M059J (cell line): ENCODE measurements at regions not wholly inside any gene's neighbourhood (a gene's known extent, or its start where the extent isn't known, plus 50 kb on each side); places are given as distances from the start of the nearest gene placed in this dataset.
"Not testable (repeated sequence)": the region's sequence is repeated elsewhere in the genome, so short reads cannot be mapped to it uniquely, and the experiment has no call there.

ENCODE experiments used
- DNase-seq: peaks from one replicate; pipeline ENCODE4 v3.0.0-alpha.2; 2012; ENCODE audit warnings: low read depth

DNA sequence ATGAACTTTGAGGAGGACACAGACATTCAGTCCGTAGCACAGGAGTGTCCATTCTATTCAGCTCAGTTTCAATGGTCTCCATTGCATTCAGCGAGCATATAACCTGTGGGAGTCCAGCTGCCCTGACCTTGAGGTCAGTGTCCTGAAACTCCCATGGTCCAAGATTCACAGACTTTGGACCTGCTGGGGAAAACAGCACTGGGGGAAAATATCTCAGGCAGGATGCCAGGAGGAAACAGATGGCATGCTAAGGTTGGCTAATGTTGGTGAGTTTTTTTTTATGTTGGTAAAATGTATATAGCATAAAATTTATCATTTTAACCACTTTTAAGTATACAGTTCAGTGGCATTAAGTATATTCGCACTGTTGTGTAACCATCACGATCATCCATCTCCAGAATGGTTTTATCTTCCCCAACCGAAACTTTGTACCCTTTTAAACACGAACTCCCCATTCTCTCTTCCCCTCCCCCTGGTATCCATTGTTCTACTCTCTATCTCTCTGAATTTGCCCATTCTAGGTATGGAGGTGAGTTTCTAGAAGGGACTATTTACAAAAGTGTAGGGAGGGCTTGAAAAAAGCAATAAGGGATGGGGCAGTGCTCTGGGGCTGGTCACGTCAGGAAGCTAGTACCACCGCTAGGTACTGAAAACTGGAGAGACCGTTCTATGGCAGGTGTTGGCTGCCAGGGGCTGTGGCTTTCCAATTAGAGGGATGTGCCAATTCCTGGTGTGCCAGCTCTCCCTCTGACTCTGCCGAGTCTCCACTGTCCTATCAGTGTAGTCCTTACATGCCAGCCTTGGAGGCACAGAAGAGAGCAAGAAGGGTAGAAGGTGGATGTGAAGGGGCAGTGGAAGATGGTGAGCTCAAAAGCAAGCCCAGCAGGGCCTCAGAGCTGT, 85.3 kb downstream of the FOXD2 start:
- DNase-seq, result no peak

DNA sequence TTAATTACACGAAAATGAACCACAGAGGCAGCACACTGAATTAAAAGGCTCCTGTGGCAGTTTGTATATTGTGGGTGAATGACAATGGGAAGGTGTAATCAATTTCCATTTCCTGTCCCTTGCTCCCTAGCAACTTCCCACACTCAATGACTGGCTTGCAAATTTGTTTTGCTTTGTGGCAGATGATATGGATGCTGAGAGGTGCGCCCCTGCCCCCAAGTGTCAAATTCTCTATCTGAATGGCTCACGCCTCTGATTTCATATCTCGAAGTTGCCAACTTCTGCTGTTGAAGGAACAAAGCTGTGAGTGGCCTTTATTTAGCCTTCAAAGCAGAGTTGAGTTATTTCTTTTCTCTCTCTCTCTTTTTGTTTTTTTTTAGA, 86.0 kb downstream of the FOXD2 start:
- DNase-seq, result no peak

DNA sequence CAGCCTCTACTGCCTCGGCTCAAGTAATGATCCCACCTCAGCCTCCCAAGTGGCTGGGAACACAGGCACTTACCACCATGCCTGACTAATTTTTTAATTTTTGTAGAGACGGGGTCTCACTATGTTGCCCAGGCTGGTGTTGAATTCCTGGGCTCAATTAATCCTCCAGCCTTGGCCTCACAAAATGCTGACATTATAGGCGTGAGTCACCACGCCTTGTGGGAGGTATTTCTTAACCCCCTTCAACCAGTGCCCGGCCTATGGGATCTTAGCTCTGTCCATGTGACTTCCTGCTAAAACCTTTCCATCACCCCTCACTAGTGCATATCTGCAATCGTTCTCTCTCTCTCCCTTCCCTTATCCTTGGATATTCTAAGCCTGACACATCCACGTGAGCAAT, 86.4 kb downstream of the FOXD2 start:
- peak; percentile 56 for DNase-seq

DNA sequence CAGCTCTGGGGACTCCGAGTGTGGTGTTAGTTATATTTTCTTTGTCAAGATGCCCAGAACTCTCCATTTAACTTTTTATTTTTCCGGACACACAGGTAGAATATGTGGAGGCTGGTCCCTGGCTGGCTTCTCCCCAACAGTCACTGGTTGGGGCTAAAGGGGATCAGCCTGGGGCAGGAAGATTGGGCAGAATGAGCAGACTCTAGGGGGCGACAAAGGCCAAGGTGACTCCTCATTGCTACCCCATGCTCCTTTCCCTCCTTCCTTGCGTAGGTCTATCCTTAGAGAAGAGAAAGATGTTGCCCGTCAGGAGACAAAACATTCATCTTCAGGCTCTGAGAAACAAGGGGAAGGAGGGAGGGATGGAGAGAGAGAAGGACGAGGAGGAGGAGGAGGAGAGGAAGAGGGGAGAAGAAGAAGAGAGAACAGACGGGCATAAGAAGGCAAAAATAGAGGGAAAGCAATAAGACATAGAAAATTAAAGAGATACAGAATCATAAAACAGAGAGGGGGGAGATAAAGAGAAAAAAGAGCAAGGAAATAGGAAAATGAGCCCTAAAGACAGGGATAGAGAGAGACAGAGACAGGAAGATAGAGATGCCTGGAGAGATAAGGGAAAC, 89.9 kb downstream of the FOXD2 start:
- DNase-seq, result no peak

DNA sequence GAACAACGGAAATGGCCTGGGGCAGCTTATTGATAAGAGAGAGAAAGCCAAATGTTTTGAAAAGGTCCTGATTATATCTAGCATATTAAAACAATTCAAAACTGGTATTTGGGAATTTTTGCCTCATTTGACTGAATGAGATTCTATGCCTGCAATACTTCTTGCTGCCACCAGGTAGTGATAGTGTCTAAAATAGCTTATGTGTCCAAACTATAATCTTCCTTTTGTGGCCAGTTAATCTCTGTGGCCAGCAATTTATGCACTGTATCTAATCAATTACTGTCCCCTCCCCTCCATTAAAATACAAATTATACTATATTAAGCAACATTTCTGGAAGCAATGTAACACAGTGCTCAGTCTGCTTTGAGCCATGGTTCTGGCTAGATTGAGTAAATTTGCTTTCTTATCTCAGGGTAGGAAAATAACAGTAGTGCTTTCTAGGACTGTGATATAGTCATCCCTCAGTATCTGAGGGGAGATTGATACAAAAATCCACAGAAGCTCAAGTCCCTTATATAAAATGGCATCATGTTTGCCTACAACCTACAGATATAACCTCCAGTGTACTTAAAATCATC, 91.8 kb downstream of the FOXD2 start:
- DNase-seq, result no peak

DNA sequence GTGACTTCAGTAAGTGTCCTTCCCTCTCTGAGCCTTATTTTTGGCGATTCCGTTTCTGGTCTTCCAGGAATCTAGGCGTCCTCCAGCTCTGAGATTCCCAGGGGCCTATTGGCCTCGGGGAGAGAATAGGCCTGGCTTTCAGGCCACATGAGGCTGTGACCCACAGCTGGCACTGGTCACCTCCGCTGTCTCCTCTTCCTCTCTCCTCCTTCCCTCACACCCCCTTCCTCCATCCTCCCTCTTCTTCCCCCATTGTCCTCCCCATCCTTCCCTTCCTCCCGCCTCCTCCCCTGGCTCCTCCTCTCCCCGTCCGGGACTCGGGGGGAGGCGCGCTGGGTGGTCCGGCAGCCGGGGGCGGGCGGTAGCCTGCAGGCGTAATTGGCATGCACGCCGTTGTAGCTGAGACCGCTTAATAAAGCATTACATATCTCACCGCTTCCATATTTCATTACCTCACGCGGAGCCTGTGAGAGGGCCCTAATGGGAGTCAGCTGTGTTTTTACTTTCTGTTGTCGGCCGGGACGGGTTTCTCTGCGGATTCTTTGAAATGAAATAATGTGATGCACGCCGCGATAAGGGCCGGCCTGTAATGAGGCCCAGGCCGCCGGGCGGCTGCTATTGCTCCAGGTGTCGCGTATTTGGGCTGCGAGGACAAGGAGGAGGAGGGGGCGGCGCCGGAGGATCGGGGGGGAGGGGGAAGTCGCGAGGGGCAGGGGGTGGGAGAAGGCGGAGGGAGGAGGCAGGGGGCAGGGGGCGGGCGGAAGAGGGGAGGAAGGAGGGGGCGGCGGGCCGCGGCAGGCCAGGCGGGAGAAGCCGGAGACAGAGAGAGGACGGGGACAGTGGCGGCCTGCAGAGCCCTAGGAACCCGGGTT, 95.3 kb downstream of the FOXD2 start:
- DNase-seq, result peak; percentile 59

DNA sequence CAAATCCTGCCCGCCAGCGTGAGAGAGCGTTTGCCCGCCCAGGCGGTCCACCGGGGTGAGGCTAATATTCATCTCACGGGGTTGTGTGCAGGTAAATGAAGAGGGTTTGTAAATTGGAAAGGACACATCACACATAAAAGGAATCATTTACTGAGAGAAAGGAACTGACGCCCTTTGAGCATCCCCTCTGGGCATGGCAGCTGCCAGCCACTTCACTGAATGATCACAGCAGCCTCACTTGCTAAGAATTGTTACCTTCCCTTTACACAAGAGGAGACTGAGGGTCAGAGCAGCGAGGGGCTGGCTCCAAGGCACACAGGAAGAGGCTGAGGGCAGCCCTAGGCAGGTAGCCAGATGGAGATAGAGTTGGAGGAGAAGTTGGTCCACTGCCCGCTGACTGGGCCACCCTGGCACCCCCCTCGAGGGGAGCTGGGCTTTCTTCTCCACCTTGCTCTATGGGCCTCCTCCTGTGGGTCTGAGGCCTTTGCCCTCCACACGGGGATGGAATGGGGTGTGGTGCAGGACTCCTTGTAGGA, 96.0 kb downstream of the FOXD2 start:
- no peak for DNase-seq

DNA sequence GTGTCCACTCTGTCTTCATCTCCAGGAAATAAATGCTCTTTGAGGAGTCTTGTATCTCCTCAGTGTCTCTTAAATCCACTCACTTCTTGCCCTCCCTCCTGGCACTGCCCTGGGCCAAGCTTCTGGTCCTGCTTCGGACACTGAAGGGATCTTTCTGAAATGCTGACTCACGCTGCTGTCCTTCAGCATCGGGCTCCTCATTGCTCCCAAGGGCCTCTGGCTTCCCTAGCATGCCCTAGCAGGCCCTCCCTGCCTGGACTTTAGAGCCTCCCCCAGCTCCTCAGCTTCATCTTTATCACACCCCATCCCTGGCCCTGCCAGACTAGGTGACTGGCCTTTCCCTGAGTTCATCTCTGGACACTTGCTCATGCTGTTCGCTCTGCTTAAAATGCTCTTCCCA, 96.6 kb downstream of the FOXD2 start:
- no peak for DNase-seq

DNA sequence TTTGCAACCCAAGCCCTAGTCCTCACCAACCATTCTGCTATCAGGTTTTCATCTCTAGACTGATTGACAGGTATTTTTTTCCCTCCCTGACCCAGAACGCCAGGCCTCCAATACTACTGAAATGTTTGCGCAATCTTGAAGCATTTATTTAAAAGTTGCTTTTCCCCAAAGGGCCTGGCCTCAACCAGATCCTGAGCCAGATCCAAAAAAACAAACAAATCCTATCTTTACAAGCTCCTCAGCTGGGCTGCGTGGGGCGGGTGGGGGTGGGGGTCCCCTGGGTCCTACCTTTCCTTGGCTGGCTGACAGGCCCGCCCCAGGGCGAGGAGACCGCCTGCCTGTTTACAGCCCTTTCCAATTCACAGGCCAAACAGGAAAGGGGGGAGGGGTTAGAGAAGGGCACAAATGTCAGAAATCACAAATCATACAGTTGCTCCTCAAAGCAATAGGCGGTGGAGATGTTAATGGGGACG, 98.8 kb downstream of the FOXD2 start:
- DNase-seq, result peak; percentile 24

DNA sequence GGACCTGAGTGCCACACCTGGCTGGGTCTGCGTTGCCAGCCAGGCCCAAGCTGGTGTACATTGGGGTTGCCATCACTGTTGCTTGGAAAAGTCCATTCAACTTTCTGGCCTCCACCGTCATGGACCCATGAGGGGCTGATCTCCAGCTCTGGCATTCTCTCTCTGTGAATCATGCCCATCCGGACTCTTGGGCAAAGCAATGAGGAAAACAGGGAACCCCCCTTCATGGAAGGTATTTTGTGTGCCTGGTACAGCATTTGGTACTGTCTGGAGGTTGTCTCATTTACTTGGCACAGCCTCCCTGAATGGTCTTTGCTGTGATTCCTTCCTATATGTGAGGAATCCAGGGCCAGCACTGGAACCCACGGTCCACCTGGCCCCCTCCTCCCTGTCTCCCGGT, 99.4 kb downstream of the FOXD2 start:
- DNase-seq, result peak; percentile 25

DNA sequence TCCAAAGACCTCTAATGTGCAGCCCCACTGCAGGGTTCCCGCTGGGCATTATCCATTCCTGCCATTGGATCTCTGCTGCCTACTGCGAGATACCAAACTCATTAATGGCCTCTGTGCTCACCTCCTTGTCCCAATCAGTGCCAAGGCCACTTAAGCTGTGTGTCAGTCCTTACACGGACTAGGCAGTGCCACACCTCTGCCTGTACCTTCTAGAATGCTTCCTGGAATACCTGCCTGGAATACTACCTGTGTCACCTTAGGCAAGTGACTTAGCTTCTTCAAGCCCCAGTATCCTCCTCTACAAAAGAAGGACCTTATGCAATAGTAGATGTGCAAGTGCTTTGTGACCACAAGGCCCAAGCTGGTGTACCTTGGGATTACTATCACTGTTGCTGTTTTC, 100.1 kb downstream of the FOXD2 start:
- no peak for DNase-seq

DNA sequence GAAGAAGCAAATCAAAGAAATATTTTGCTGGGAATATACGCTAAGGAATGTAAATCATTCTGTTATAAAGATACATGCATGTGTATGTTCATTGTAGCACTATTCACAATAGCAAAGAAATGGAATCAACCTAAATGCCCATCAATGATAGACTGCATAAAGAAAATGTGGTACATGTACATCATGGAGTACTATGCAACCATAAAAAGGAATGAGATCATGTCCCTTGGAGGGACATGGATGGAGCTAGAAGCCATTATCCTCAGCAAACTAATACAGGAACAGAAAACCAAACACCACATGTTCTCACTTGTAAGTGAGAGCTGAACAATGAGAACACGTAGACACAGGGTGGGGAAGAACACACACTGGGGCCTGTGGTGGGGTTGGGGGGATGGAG, 100.7 kb downstream of the FOXD2 start:
- not testable (repeated sequence) for DNase-seq

DNA sequence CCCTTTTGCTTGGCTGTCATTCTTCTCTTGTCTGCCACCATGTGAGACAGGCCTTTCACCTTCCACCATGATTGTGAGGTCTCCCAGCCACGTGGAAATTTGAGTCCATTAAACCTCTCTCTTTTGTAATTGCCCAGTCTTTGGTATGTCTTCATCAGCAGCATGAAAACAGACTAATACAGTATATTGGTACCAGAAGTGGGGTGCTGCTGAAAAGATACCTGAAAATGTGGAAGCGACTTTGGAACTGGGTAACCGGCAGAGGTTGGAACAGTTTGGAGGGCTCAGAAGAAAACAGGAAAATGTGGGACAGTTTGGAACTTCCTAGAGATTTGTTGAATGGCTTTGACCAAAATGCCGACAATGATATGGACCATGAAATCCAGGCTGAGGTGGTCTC, 103.9 kb downstream of the FOXD2 start:
- DNase-seq, result not testable (repeated sequence)

DNA sequence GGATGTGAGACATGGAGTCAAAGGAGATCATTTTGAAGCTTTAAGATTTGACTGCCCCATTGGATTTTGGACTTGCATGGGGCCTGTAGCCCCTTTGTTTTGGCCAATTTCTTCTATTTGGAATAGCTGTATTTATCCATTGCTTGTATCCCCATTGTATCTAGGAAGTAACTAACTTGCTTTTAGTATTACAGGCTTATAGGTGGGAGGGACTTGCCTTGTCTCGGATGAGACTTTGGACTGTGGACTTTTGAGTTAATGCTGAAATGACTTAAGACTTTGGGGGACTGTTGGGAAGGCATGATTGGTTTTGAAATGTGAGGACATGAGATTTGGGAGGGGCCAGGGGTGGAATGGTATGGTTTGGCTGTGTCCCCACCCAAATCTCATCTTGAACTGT, 105.2 kb downstream of the FOXD2 start:
- not testable (repeated sequence) for DNase-seq

DNA sequence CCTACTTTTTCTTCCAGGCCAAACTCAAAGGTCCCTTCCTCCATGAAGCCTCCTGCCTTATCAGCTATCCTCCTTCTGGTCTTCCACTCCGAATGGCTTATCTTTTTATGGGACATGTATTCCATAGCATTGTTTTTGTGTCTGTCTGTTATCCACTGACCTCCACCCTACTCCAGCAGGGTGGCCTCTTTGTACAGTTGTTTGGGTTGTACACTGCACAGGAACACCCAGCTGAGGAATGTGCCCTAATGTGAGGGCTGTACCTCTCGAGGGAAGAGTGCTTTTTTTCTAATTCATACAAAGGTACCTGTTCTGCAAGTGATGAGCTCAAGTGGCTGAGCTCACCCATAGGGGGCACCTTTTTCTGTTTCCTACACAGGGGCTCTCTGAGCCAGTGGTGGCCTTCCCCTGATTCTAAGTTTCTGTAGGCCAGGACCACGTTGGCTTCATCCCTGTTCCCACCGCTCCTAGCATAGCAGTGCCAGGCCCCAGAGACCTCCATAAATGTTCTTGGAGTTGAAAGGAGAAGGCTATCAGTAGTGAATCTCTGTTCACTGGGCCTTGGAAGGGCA, 108.2 kb downstream of the FOXD2 start:
- no peak for DNase-seq

DNA sequence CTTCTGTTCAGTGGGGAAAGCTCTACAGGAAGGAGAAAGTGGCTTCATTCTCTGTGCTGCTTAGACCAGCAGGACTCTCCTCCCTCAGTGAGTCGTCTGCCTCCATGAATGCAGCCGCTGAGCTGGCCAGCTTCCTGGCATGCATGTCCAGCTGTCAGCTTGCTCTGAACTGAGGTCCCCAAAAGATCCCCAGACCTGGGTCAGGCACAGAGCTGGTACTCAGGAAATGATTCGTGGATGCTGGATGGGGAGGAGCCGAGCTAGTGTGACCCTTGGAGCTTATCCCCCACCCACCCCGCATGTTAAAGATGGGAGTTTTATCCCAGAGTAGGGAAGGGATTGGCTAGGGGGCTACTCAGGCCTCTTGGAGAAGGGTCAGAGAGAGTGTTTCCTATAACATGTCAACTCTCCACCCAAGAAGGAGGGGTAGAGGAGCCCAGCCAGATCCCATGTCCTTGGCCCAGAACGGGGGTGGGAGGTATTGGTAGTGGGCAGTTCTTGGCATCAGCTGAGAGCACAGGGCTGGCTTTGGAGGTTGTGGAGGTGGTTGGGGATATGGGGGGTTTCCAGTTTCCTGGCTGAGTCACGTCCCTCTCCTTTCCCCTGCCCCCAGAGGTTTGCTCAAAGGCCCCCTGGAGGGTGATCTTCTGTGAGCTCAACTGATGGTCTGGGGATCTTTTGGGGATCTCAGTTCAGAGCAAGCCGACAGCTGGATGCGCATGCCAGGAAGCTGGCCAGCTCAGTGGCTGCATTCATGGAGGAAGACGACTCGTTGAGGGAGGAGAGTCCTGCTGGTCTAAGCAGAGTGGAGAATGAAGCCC, 110.1 kb downstream of the FOXD2 start:
- DNase-seq, result peak; percentile 9

DNA sequence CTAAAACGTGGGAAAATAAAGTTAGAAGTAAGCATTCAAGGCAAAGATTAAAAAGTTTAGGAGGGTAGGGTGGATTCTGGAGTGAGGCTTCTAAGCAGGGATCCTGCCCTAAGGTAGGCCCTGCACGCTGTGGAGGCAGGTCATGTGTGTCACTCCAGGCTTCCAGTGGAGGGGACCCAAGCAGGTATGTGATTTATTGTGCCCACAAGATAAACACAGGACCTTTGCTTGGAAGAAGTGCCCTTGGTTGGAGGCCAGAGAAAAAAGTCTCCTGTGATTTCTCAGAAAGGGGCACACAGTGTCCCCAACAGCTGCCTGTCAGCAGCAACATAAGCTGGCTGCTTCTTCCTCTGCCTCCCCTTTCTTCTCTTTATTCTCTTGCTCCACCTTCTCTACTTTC, 110.8 kb downstream of the FOXD2 start:
- DNase-seq, result no peak

DNA sequence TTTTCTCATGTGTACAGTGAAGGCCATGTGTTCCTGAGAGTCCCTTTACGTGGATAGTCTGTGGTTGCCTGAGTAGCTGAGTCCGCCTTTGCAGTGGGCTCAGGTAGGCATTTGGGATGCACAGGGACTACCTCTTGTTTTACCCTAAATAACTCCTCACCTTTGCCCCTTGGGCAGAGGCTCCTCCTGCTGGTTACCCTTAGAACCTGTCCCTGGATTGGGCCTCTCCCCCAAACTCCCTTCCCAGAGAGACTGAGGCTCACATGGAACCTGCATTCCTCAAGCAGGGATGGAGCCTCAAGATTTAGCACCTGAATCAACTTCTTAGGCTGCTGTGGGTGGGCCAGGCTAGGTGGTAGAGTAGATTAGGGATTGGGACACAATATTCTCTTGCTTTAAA, 111.7 kb downstream of the FOXD2 start:
- no peak for DNase-seq

DNA sequence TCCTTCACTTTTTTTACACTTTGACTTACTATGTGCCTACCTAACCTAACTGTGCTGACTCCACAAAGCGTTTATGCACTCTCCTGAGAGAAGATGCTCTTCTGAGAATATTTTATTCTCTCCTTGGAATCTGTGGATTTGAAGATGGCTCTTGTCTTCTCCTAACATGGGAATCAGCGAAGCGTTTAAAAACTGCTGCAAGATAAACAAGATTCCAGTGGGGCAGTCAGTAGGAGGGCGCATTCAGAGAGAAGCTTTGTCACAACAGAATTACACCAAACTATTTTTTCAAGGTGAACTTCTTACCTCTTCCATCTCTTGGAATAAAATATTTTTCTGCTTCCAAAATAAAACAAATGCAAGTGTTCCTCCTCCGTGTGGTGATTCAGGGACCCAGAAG, 113.1 kb downstream of the FOXD2 start:
- DNase-seq, result no peak

DNA sequence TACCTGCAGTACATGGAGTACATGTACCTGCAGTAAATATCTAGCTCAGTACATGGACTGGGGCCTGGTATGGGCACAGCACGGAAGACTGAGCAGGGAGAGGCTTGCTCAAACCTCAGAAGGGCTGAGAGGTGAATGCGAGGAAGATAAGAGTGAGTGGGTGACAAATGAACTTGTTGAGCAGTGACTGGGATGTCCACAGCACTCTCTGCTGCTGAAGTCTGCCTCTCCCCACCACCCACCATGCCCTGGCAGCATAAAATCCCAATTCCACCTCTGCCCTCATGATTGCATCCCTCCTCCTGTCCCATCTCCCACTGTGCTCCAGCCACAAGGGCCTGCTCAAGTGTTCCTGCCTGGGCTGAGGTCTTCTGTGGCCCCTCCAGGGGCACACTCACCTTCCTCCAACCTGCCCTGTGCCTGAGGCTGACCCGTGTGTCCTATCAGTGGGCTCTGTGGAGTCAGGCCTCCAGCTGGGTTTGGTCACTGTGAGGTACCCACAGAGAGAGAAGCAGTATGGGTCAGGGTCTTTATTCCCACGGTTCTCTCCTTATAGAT, 114.2 kb downstream of the FOXD2 start:
- no peak for DNase-seq
